Epithelial cell of esophagus (primary cell): ENCODE measurements at regions not wholly inside any gene's neighbourhood (a gene's known extent, or its start where the extent isn't known, plus 50 kb on each side); places are given as distances from the start of the nearest gene placed in this dataset.
A peak's percentile ranks its signal among the peaks of the same experiment; 100 is the strongest.

ENCODE experiments used
- DNase-seq: peaks from one replicate; pipeline ENCODE4 v3.0.0; 2010; ENCODE audit warnings: low read depth
- H3K4me3 ChIP-seq: 2 replicates; pipeline ENCODE4 v1.5.1; 2011; ENCODE audit warnings: mild to moderate bottlenecking, low read length, control low read depth
- TF ChIP-seq, protein P1 (sequence below): IDR thresholded peaks from 2 replicates; pipeline ENCODE4 v1.5.1; 2011; ENCODE audit warnings: low read depth, mild to moderate bottlenecking, low read length, control low read depth, inconsistent platforms; ENCODE audit not compliant: insufficient read depth; ENCODE audit errors: missing control alignments

DNA sequence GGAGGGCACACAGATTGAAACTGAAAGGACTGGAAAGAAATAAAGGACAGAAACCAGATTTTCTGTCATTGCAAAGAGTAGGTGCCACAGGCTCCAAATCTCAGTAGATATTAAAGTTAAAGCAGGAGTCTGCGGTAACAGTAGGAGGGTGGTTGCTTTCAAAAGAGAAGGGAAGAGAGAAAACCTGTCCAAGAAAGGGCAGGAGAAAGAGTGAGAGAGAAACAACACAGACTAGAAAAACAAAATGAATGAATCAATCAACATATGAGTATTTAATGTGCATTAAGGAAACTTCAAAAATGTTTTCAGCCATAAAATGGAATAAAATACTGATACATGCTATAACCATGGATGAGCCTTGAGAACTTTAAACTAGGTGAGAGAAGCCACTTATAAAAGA is 143.1 kb upstream of the CTAGE1 start:
- DNase-seq, result no peak
- no peak overlapping the region for H3K4me3 ChIP-seq

DNA sequence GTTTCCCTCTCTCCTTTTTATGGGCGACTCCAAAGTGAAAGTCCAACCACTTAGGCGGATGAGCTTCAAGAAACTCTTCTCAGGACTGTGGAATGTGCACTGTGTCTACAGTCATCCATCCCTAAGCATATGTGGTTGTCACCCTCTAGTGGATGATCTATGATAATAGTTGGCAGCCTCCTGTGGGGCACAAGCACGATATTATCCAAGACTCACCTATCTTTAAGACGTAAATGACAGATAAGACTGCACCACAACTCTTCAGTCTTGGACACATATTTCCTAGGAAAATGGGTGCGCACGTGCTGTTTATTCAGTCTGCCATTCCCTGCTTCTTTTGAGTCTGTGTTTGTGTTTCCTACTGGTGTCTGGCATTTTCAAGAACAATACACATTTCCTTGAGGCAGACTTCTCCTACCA is 145.5 kb upstream of the CTAGE1 start:
- DNase-seq, result peak; percentile 91
- TF ChIP-seq, protein P1, sequence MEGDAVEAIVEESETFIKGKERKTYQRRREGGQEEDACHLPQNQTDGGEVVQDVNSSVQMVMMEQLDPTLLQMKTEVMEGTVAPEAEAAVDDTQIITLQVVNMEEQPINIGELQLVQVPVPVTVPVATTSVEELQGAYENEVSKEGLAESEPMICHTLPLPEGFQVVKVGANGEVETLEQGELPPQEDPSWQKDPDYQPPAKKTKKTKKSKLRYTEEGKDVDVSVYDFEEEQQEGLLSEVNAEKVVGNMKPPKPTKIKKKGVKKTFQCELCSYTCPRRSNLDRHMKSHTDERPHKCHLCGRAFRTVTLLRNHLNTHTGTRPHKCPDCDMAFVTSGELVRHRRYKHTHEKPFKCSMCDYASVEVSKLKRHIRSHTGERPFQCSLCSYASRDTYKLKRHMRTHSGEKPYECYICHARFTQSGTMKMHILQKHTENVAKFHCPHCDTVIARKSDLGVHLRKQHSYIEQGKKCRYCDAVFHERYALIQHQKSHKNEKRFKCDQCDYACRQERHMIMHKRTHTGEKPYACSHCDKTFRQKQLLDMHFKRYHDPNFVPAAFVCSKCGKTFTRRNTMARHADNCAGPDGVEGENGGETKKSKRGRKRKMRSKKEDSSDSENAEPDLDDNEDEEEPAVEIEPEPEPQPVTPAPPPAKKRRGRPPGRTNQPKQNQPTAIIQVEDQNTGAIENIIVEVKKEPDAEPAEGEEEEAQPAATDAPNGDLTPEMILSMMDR, result peak; percentile 82
- H3K4me3 ChIP-seq, result no peak overlapping the region

More for the DNA sequence above, 143.1 kb upstream of the CTAGE1 start:
- TF ChIP-seq, protein P1, result no peak

DNA sequence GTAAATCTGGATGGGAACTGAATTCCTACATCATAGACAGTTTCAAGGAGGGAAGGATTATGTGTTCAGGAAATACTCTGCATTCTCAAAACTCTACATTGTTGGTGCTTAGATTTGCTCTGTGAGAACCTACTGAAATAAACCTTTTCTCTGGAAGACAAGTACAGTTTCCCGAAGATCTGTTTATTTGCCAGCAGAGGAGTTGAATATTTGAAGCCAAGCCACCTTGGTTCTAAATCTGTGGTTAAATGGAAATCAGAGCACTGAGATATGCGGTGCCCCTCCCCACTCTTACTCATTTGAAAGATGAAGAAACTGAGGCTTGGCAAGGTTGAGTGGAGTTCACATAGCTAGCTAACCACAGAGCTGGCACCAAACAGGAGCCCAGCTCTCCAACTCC is 146.3 kb upstream of the CTAGE1 start:
- no peak for DNase-seq
- TF ChIP-seq, protein P1, result no peak

DNA sequence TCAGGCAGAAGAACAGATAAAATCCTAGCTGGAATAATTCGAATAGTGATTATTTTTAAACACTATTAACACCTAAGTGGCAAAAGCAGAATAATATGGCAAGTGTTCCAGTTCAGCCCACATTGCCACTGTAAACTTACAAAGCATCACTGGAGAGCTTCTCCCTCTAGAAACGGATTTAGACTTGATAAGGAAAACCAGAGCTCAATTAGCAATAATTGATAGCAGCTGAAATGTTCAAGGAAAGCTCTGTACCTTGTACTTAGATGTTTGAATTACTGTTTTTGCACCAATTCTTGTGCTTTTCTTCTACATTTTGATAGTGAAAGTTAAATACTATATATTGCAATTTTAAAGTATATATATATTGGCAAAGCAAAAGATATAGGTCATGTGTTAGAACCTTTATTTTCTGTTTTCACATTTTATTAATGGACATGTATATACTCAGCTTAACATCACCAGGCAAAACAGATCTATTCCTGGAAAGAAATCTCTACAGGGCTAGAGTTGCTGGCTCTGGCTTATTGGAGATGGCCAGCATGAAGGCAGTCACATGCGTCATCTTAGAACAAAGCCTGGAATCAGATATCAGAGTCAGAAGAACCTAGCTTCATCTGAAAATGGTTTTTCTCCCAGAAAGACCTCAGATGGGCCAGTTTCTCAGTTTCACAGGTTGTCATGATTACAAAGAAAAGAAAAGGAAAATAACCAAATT is 149.1 kb upstream of the CTAGE1 start:
- no peak overlapping the region for H3K4me3 ChIP-seq
- TF ChIP-seq, protein P1, result no peak
- no peak for DNase-seq

More for the DNA sequence above, 146.3 kb upstream of the CTAGE1 start:
- no peak overlapping the region for H3K4me3 ChIP-seq

DNA sequence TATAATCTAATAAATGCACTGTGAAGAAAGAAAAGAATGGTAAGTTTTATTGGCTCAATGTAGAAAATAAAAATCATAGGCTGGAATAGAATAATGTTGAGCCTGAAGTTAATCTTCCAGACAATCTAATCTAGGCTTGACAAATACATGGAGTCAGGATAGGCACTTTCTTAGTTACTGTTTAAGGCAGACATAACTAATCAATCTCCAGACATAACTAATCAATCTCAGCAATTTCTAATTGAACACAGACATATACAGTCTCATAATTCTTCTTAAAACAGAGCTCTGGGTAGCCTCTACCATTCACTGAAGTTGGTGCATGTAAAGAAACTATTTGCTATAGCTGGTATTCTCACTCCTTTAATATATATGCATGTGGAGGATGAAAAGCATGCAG is 150.1 kb upstream of the CTAGE1 start:
- no peak for DNase-seq
- TF ChIP-seq, protein P1, result no peak

DNA sequence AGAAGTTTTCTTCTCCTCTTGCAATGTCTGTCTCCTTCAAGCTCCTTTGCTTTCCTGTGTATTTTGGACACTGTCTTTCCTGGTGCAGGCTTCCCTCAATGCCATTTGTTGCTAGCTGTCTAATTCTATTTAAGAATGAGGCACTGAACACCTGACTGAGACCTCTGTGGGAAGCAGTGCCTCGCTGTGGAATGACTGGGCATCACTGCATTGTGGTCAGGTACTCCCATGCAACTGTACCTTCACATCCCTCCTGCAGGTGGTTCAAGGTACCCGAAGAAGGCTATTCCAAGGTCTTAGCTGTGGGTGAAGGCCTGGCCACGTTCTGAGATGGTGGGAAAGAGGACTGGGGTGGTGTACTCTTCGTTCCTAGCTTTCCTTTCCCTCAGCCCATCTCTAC is 152.8 kb upstream of the CTAGE1 start:
- no peak for DNase-seq
- H3K4me3 ChIP-seq, result no peak overlapping the region
- TF ChIP-seq, protein P1, result no peak

More for the DNA sequence above, 150.1 kb upstream of the CTAGE1 start:
- no peak overlapping the region for H3K4me3 ChIP-seq

DNA sequence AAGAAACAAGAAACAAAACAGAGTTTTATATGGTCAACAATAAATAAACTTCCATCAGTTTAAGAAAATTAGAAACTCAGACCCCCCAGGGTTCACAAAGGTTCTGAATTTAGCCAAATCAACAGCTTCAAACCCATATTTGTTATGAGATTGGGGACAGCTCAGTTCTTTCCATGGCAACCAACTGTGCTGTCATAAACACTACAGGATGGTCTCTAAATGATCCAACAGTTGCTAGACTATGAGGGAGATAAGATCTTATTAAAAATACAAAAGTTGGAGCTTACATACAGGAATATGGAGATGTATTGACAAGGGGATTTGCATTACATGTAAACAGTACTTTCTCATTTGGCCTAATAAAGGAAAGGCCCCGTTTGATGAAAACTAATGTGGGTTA is 154.6 kb upstream of the CTAGE1 start:
- TF ChIP-seq, protein P1, result no peak
- no peak for DNase-seq

More for the DNA sequence above, 154.6 kb upstream of the CTAGE1 start:
- no peak overlapping the region for H3K4me3 ChIP-seq
